ENCODE measurements at regions not wholly inside any gene's neighbourhood (a gene's known extent, or its start where the extent isn't known, plus 50 kb on each side); places are given as distances from the start of the nearest gene placed in this dataset.
A peak's percentile ranks its signal among the peaks of the same experiment; 100 is the strongest.

- H3K18ac ChIP-seq (ENCODE audit: insufficient read length, low read depth, low read length) = no peak overlapping the region
- H3K79me2 ChIP-seq (ENCODE audit: insufficient read depth, low read length) = no peaks in the 10 kb centered on the region
- Mint-ChIP-seq H3K9me3 (no peaks in the 10 kb centered on the region), H3K27me3 (ENCODE audit: low read depth) (peaks cover 9% of the 10 kb centered on the region), H3K4me1 (peaks cover 11 to 16% of the 10 kb centered on the region in 2 experiments), H3K4me3 (no peak overlapping the region), H3K27ac (peak overlapping the region in 1 of 3 experiments; percentile 87; a peak in 3 of 7 replicates), H3K36me3 (ENCODE audit: insufficient read depth in 1 of 3, low read depth in 3 of 3) (peaks cover 0 to 3% (median 0%) of the 10 kb centered on the region in 3 experiments; a peak in 1 of 7 replicates)
- no peak overlapping the region for H3T11ph ChIP-seq (ENCODE audit: low read length)
- DNase-seq = no peak
- no peaks in the 10 kb centered on the region for H3K23me2 ChIP-seq (ENCODE audit: insufficient read length, low read depth, low read length, poor library complexity, severe bottlenecking)
- H4K20me1 ChIP-seq (ENCODE audit: control insufficient read depth, insufficient read depth, insufficient read length) = no peaks in the 10 kb centered on the region
- no peak overlapping the region for H3K4me2 ChIP-seq (ENCODE audit: insufficient read depth, insufficient read length, low read length)
- H2BK15ac ChIP-seq (ENCODE audit: low read depth, low read length) = no peak overlapping the region
- no peak overlapping the region for H4K91ac ChIP-seq (ENCODE audit: insufficient read length, low read depth, low read length)
- no peaks in the 10 kb centered on the region for H3K79me1 ChIP-seq (ENCODE audit: insufficient read depth, low read depth, low read length, poor library complexity, severe bottlenecking)
- no peak overlapping the region for H4K5ac ChIP-seq (ENCODE audit: insufficient read length, low read depth, low read length)
- no peak overlapping the region for H3K56ac ChIP-seq (ENCODE audit: insufficient read length, low read depth, low read length)
- H2BK5ac ChIP-seq (ENCODE audit: insufficient read length, low read length) = no peak overlapping the region
- no CpG with 5 or more reads among the region's 2 CpGs for WGBS (ENCODE audit: extremely low coverage, insufficient read length, low lambda C conversion rate)
- H3K4ac ChIP-seq (ENCODE audit: low read depth, low read length) = no peak overlapping the region
- H3K23ac ChIP-seq (ENCODE audit: insufficient read length, low read depth, low read length) = no peak overlapping the region
- no peak overlapping the region for H2AFZ ChIP-seq (ENCODE audit: low read length)
- no peak overlapping the region for H2AK5ac ChIP-seq (ENCODE audit: insufficient read length, low read length)
- no peak overlapping the region for H3K9ac ChIP-seq (ENCODE audit: extremely low read depth, insufficient read length, low read length)
- H2BK120ac ChIP-seq (ENCODE audit: low read depth, low read length, poor library complexity, severe bottlenecking) = no peak overlapping the region
- TF ChIP-seq CTCF (conservative IDR thresholded peaks at IDR 0.05) = no peak
- H3K9me3 ChIP-seq (ENCODE audit: control insufficient read depth, low read depth, low read length) = no peaks in the 10 kb centered on the region
- H3K4me1 ChIP-seq (ENCODE audit: insufficient read depth, low read length) = no peaks in the 10 kb centered on the region
- H3K27ac ChIP-seq (ENCODE audit: insufficient read length, low read depth, low read length) = no peak overlapping the region
- H2BK12ac ChIP-seq (ENCODE audit: insufficient read length, low read depth, low read length) = no peak overlapping the region
- H2BK20ac ChIP-seq (ENCODE audit: low read depth, low read length, poor library complexity, severe bottlenecking) = no peak overlapping the region
- no peak overlapping the region for H4K8ac ChIP-seq (replicated peaks; ENCODE audit: insufficient read length, low read depth, low read length)
- H3K14ac ChIP-seq (ENCODE audit: insufficient read depth, low read length) = no peak overlapping the region
- no peaks in the 10 kb centered on the region for H3K27me3 ChIP-seq (ENCODE audit: insufficient read depth, low read length)
These were observed 541.4 kb upstream of the SLITRK5 start for GRCh38 chr13:87129602-87130300.

Data from H9 (cell line).